ENCODE measurements at regions not wholly inside any gene's neighbourhood (a gene's known extent, or its start where the extent isn't known, plus 50 kb on each side); places are given as distances from the start of the nearest gene placed in this dataset.

GRCh38 chr7:18313965-18314364, 181.6 kb upstream of the HDAC9 start:
- no peak for DNase-seq (ENCODE audit: low spot score)

- DNase-seq (ENCODE audit: low spot score) = no peak
Measured at GRCh38 chr7:18315241-18315640, 180.3 kb upstream of the HDAC9 start.

- DNase-seq (ENCODE audit: low spot score) = no peak
Measured at GRCh38 chr7:18317941-18318340, 177.6 kb upstream of the HDAC9 start.

- no peak for DNase-seq (ENCODE audit: low spot score)
Measured at GRCh38 chr7:18320422-18320821, 175.1 kb upstream of the HDAC9 start.

- DNase-seq (ENCODE audit: low spot score) = no peak
Measured at GRCh38 chr7:18320971-18321567, 174.5 kb upstream of the HDAC9 start.

DNA sequence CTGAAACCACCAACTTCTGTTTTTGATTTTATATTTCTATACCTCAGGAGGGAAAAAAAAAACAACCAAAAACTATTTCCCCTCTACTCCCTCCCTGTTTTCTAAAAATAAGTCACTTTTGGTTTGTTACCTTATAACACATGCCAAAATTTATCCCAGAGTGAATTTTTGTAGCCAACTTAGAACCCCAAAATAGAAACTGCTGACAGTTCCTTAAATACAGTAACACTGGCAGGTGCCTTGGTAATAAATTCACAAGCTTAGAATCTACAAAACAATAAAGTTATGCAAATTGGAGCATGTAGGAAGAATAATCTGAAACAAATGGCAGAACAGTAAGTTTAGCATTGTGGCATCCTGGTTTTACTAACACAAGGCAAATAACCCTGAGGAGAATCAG, 165.0 kb upstream of the HDAC9 start:
- DNase-seq (ENCODE audit: low spot score) = no peak

DNA sequence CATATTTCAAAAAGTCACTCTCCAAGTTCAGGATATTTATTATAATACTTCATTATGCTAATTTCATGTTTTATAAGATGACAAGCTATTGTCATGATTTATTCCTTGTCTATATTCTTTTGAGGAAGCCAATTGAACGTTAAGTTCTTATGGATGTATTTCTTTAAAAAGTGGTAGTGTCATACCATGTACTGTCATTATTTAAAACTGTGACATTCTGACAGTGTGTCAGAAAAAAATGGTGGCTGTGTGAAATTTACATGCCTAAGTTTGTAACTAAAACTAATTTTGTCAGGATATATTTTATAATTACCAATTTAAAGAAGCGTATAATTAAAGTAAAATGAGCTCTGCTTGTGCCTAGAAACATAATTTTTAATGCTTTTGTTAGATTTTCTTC, 158.9 kb upstream of the HDAC9 start:
- no peak for DNase-seq (ENCODE audit: low spot score)

DNA sequence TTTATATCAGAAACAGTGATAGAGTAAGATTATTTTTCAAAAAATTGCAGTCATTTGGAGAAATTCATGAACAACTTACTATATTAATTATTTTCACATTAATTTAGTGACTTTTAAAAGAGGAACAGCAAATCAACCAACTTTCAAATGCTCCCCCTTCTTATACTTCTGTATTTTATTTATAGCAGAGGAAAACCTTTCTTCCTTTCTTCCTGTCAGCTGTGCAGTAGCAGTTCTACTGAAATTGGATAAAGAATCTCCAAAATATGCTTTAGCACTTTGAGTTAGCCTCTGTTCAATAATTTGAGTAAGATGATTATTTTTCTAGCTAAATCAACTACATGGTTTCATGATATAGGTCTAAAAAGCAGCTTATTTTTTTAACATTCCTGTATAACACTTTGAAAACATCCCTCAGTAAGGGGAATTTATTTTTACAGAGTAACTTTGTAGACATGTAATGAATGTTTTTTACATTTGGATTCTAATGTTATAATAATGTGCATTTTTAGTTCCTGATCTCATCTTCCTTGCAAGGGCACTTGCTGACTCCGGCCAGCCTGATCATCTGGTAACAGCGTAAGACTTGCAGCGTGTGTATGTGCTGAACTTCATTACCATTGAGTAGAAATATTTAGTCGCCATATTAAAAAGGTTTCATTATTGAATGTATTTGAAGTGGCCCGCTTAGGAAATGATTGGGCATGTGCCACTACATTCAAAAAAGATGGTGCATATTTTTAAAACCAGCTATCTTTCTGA, 158.3 kb upstream of the HDAC9 start:
- no peak for DNase-seq (ENCODE audit: low spot score)

- DNase-seq (ENCODE audit: low spot score) = no peak
Measured at GRCh38 chr7:18338910-18339523, 156.5 kb upstream of the HDAC9 start.

DNA sequence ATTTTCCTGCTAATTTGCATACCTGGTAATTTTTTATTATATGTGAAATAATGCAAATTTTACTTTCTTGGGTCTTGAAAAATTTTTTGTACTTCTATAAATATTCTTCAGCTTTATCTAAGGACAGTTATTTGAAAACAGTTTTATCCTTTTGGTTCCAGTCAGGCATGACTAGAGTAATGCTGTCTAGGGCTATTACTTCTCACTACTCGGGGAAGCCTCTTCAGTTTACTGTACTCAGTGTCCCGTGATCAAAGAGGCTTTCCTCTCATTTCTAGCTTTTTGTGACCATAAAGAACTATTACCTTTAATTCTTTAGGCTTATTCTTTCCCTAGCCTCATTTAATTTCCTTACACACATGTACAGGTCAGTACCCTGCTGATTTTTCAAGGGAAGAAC, 153.8 kb upstream of the HDAC9 start:
- no peak for DNase-seq (ENCODE audit: low spot score)

- DNase-seq (ENCODE audit: low spot score) = no peak
Measured at GRCh38 chr7:18343047-18343446, 152.5 kb upstream of the HDAC9 start.

GRCh38 chr7:18344536-18344935, 151.0 kb upstream of the HDAC9 start:
- no peak for DNase-seq (ENCODE audit: low spot score)

DNA sequence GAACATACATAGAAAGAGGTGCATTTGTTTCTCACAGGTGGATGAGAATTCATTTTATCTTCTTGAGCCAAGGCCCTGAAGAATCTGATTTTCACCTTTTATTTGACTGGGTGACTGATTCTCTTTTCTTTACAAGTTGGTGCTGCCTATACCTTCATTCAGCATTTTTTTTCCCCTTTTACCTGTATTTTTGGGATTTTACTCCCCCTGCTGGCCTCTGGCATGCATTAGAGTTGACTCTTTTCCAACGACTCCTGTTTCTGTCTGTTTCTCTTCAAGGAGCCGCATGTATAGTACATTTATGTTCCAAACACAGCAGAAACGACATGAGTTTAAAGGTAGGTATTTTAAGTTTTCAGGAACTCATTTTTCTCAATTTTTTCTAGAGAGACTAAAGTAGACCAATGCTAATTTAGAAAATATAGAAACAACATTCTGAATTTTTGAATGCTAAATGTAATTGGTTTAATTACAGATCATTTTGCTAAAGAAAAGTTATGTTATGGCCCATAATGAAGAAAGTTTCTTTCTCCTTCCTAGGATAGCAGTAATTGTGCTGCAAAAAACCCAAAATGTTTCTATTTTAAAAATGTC, 149.8 kb upstream of the HDAC9 start:
- DNase-seq (ENCODE audit: low spot score) = no peak

DNA sequence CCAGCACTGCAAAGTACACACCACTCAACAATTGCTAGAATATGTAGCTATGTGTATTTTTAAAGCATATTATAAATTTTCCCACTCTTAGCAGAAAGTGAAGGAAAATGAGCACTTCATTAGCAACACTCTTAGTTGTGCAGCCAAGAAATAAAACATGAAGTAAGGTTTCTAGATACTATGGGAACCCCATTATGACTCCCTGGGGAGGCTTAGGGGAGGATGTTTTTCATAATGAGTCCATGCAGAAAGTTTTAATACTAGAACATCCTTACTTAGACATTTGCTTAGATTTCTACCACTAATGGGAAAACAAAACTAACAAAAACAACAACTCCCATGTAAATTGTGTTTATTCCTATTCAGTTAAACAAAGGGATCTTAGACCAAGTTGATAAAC, 148.4 kb upstream of the HDAC9 start:
- no peak for DNase-seq (ENCODE audit: low spot score)

DNA sequence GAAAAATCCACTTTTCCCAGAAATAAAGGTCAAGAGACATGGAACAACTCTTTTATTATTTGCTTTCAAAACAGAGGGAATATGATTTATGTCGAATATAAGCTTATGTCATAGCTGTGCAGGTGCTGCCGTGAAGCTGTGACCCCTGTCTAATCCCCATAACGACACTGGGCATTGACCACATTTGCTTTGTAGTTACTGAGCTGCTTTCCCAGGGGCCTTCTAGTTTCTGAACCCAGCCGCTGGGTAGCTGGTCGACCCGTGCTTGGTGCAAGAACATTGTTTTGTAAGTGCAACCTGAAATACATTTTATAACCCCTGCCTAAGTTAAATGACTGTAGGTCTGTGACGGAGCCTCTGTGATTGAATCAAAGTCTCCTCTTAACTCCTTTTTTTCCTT, 144.9 kb upstream of the HDAC9 start:
- no peak for DNase-seq (ENCODE audit: low spot score)

DNA sequence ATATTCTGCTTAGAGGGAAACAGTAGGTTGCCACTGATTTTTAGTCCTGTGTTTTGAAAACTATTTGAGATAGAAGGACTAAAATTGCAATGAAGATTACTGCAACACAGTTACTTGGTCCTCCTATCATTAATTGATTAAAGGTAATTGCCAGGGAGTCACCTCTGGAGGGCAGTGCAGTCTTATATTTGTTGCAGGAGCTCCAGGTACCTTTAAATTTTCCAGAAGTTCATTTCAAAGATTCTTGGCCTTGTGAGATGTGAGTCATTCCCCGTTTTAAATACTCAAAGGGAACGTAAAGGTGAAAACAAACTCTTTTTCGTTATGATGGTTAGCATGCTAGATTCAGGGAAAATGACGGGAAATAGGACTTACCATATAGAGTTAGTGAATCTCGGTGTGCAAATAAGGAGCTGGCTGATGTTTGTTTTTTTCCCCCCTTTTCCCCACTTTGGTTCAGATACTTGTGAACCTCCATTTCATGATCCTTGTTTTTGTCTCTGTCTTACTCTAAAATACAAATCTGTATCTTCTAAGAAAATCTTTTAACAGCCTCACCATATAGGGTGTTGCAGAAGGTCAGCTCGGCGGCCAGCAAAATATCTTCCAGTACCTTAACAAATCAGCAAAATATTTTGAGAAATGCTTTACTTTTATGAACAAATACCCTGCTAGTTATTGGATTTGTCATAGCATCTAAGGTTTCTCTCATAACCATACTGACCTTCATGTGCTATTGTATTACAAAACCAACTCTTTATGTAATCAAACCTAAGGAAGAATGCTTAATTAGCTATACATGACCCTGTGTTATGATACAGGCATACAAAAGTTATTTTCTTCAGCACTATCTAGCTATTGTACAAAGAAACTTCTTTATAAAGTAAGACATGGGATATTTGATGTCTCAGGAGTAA, 143.0 kb upstream of the HDAC9 start:
- DNase-seq (ENCODE audit: low spot score) = peak; percentile 40

DNA sequence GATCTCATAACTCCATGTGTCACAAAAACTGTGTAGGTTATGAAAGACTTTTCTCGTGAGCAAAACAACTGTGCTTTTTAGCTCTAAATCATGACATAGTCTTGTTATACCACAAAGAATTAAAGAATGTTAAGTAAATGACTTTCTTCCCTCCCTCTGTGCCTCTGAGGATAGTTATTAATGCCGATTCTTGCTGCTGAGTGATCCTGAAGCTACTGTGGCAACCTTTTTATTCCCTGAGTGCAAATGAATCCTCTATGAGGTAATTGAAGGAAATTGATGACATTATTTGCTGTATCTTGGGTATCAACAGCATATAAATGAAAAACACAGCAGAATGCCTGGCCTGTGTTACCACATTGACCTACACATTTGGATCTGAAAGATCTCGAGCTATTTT, 142.2 kb upstream of the HDAC9 start:
- no peak for DNase-seq (ENCODE audit: low spot score)

DNA sequence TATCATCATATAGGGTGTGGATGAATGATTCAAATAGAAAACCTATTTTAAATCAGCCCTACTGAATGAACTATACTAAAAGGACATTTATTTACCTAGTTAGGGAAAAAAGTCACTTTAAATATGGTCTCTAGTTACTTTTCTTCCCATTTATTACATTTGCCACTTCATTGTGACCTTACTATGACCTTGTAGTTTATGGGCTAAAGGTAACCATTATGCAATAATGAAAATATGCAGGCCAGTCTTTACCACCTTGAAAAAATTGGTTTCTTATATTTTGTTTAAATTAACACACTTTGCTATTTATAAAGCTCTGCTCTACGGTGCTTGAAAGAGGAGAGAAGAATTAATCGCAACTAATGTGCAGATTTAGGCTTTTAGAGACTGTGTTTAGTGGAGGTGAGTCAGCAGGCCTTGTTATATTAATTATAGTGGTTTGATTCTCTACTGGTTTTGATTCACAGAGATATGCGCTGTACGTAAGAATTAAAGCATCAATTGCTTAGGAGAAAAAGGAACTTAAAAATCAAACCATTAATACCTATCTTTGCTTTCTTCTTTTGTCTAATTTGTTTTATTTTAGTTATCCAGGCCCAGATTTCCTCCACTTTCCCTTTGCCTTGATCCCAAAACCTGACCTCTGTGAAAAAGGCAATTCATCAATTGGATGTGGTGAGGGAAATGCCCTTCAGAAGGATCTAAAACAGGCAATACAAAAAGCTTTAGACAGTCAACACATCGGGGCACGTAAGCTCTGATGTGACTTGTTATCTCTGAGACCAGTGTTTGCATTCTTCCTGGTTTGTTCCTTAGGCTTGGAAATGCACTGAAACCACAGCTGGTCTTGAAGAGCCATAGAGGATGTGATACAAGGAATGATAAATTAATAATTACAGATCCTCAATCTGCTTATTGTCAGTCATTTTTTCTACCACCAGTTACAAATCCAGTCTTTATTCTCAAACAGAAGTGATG, 141.2 kb upstream of the HDAC9 start:
- no peak for DNase-seq (ENCODE audit: low spot score)

- DNase-seq (ENCODE audit: low spot score) = no peak
Measured at GRCh38 chr7:18356191-18356645, 139.3 kb upstream of the HDAC9 start.

DNA sequence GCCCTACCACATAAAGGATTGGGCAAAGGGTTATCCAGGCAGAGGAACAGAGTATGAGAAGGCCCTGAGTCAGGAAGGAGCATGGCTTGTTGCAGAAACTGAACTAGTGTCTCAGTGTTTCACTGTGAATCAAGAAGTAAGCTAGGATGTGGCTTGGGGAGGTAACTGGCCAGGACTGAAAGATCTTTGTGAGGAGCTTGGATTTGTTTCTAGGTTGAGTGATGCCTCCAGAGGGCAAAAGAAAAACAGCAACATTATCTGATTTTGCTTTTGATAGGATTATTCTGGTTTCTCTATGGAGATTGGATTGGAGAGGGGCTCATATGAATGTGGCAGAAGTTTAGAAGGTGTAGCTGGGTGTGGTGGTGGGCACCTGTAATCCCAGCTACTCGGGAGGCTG, 137.9 kb upstream of the HDAC9 start:
- no peak for DNase-seq (ENCODE audit: low spot score)

GRCh38 chr7:18361756-18362155, 133.8 kb upstream of the HDAC9 start:
- DNase-seq (ENCODE audit: low spot score) = peak; percentile 41

Data from mucosa of gallbladder (tissue), 1 donor.